ENCODE measurements at regions not wholly inside any gene's neighbourhood (a gene's known extent, or its start where the extent isn't known, plus 50 kb on each side); places are given as distances from the start of the nearest gene placed in this dataset.

- TF ChIP-seq CTCF (IDR thresholded peaks at IDR 0.05): no peak
- H3K27ac Mint-ChIP-seq (ENCODE audit: unreplicated experiment): no peak overlapping the region
- no peaks in the 10 kb centered on the region for H3K36me3 Mint-ChIP-seq (ENCODE audit: unreplicated experiment)
- H3K9me3 Mint-ChIP-seq (ENCODE audit: unreplicated experiment): peaks cover 5% of the 10 kb centered on the region
- no peak for DNase-seq (ENCODE audit: extremely low spot score, unreplicated experiment)
- H3K4me1 Mint-ChIP-seq (ENCODE audit: unreplicated experiment): no peaks in the 10 kb centered on the region
- no peak overlapping the region for H3K4me3 Mint-ChIP-seq (ENCODE audit: unreplicated experiment)
- H3K27me3 Mint-ChIP-seq (ENCODE audit: unreplicated experiment): no peaks in the 10 kb centered on the region
Measured at GRCh38 chrX:43560247-43560946, 95.7 kb upstream of the MAOA start.

- Mint-ChIP-seq H3K4me1 (ENCODE audit: unreplicated experiment) (no peaks in the 10 kb centered on the region), H3K36me3 (ENCODE audit: unreplicated experiment) (no peaks in the 10 kb centered on the region), H3K4me3 (ENCODE audit: unreplicated experiment) (no peak overlapping the region), H3K27me3 (ENCODE audit: unreplicated experiment) (peaks cover 5% of the 10 kb centered on the region), H3K27ac (ENCODE audit: unreplicated experiment) (no peak overlapping the region), H3K9me3 (ENCODE audit: unreplicated experiment) (peaks cover 5% of the 10 kb centered on the region)
- no peak for DNase-seq (ENCODE audit: extremely low spot score, unreplicated experiment)
- TF ChIP-seq CTCF (IDR thresholded peaks at IDR 0.05): no peak
Measured at GRCh38 chrX:43562372-43562771, 93.7 kb upstream of the MAOA start.

GRCh38 chrX:43564953-43565352, 91.1 kb upstream of the MAOA start:
- no peak for DNase-seq (ENCODE audit: extremely low spot score, unreplicated experiment)
- Mint-ChIP-seq H3K4me1 (ENCODE audit: unreplicated experiment) (no peaks in the 10 kb centered on the region), H3K4me3 (ENCODE audit: unreplicated experiment) (no peak overlapping the region), H3K36me3 (ENCODE audit: unreplicated experiment) (no peaks in the 10 kb centered on the region), H3K27me3 (ENCODE audit: unreplicated experiment) (peaks cover 7% of the 10 kb centered on the region), H3K27ac (ENCODE audit: unreplicated experiment) (no peak overlapping the region), H3K9me3 (ENCODE audit: unreplicated experiment) (peaks cover 5% of the 10 kb centered on the region)
- TF ChIP-seq CTCF (IDR thresholded peaks at IDR 0.05): no peak

- DNase-seq (ENCODE audit: extremely low spot score, unreplicated experiment): no peak
- Mint-ChIP-seq H3K27ac (ENCODE audit: unreplicated experiment) (no peak overlapping the region), H3K9me3 (ENCODE audit: unreplicated experiment) (peaks cover 5% of the 10 kb centered on the region), H3K36me3 (ENCODE audit: unreplicated experiment) (no peaks in the 10 kb centered on the region), H3K27me3 (ENCODE audit: unreplicated experiment) (peaks cover 14% of the 10 kb centered on the region), H3K4me1 (ENCODE audit: unreplicated experiment) (no peaks in the 10 kb centered on the region), H3K4me3 (ENCODE audit: unreplicated experiment) (no peak overlapping the region)
- TF ChIP-seq CTCF (IDR thresholded peaks at IDR 0.05): no peak
Measured at GRCh38 chrX:43566170-43566569, 89.9 kb upstream of the MAOA start.

GRCh38 chrX:43573441-43574015, 82.6 kb upstream of the MAOA start:
- no peak for DNase-seq (ENCODE audit: extremely low spot score, unreplicated experiment)
- TF ChIP-seq CTCF (IDR thresholded peaks at IDR 0.05): no peak

More at GRCh38 chrX:43573441-43574015, 82.6 kb upstream of the MAOA start:
- H3K4me1 Mint-ChIP-seq (ENCODE audit: unreplicated experiment): no peaks in the 10 kb centered on the region
- no peak overlapping the region for H3K27ac Mint-ChIP-seq (ENCODE audit: unreplicated experiment)
- H3K27me3 Mint-ChIP-seq (ENCODE audit: unreplicated experiment): peaks cover 11% of the 10 kb centered on the region
- no peak overlapping the region for H3K4me3 Mint-ChIP-seq (ENCODE audit: unreplicated experiment)
- no peaks in the 10 kb centered on the region for H3K36me3 Mint-ChIP-seq (ENCODE audit: unreplicated experiment)
- H3K9me3 Mint-ChIP-seq (ENCODE audit: unreplicated experiment): peaks cover 8% of the 10 kb centered on the region
